OCI-LY3 (cell line): ENCODE measurements at regions not wholly inside any gene's neighbourhood (a gene's known extent, or its start where the extent isn't known, plus 50 kb on each side); places are given as distances from the start of the nearest gene placed in this dataset.

Experiments used
- H2AFZ ChIP-seq: fragments of 200-600, 300-600 bp; shearing (Covaris generic); 2 replicates; pipeline ENCODE4 v1.6.0; 2014; ENCODE audit warnings: antibody characterized with exemption, low read depth, low read length
- H3K27ac ChIP-seq: fragments of 200-600, 300-600 bp; sonication (generic); 2 replicates; pipeline ENCODE4 v1.5.1; 2014; ENCODE audit warnings: mild to moderate bottlenecking, low read length, moderate library complexity, mixed read lengths
- H3K27me3 ChIP-seq: fragments of 200-600, 300-600 bp; sonication (generic); 2 replicates; pipeline ENCODE4 v1.6.1; 2014; ENCODE audit warnings: low read depth, low read length, mixed read lengths
- H3K36me3 ChIP-seq: fragments of 200-600, 300-600 bp; sonication (generic); replicated peaks from 2 replicates; pipeline ENCODE3; 2014; ENCODE audit warnings: low read depth, low read length, mixed read lengths
- H3K4me1 ChIP-seq: fragments of 300-600, 200-600 bp; sonication (generic); 2 replicates; pipeline ENCODE4 v1.6.1; 2014; ENCODE audit warnings: low read length, mixed read lengths
- H3K4me2 ChIP-seq: fragments of 200-600, 300-600 bp; sonication (generic); 2 replicates; pipeline ENCODE4 v1.6.1; 2014; ENCODE audit warnings: low read length, mixed read lengths
- H3K4me3 ChIP-seq: fragments of 300-600, 200-600 bp; sonication (generic); 2 replicates; pipeline ENCODE4 v1.5.1; 2014; ENCODE audit warnings: antibody characterized with exemption, mild to moderate bottlenecking, low read length, moderate library complexity
- H3K79me2 ChIP-seq: fragments of 300-600, 200-600 bp; shearing (Covaris generic); 2 replicates; pipeline ENCODE4 v1.6.1; 2014; ENCODE audit warnings: mild to moderate bottlenecking, low read length, mixed read lengths
- H3K9ac ChIP-seq: fragments of 300-600, 200-600 bp; shearing (Covaris generic); 2 replicates; pipeline ENCODE4 v1.6.0; 2014; ENCODE audit warnings: mild to moderate bottlenecking, low read length, moderate library complexity
- H3K9me3 ChIP-seq: fragments of 200-600, 300-600 bp; shearing (Covaris generic); 2 replicates; pipeline ENCODE4 v1.6.1; 2014; ENCODE audit warnings: low read length, mixed read lengths; ENCODE audit not compliant: insufficient read depth
- H4K20me1 ChIP-seq: fragments of 200-600, 300-600 bp; sonication (generic); 2 replicates; pipeline ENCODE4 v1.6.1; 2016; ENCODE audit warnings: low read length, mixed read lengths; ENCODE audit not compliant: insufficient read depth
- CTCF ChIP-seq: fragments of 200-600, 300-600 bp; sonication (generic); IDR thresholded peaks from 2 replicates; pipeline ENCODE4 v1.5.1; 2014; ENCODE audit warnings: antibody characterized with exemption, low read length, low read depth
- EZH2phosphoT487 ChIP-seq: fragments of 200-600 bp; shearing (Covaris generic); IDR thresholded peaks from 2 replicates; pipeline ENCODE4 v1.6.1; 2018; ENCODE audit warnings: antibody characterized with exemption, mixed run types, low read depth

GRCh38 chr12:115886666-115887065 lies 390.8 kb downstream of the MED13L start:
- no peaks in the 10 kb centered on the region for H3K9me3 ChIP-seq
- no peaks in the 10 kb centered on the region for H3K4me1 ChIP-seq
- no peaks in the 10 kb centered on the region for H4K20me1 ChIP-seq
- no peaks in the 10 kb centered on the region for H3K36me3 ChIP-seq
- no peaks in the 10 kb centered on the region for H3K79me2 ChIP-seq
- no peak overlapping the region for H2AFZ ChIP-seq
- H3K4me2 ChIP-seq: no peak overlapping the region
- H3K4me3 ChIP-seq: no peak overlapping the region
- H3K27ac ChIP-seq: no peak overlapping the region
- H3K27me3 ChIP-seq: peaks cover 22% of the 10 kb centered on the region
- H3K9ac ChIP-seq: no peak overlapping the region
- TF ChIP-seq EZH2phosphoT487: no peak
- no peak for TF ChIP-seq CTCF

- Histone ChIP-seq H3K9me3 (no peaks in the 10 kb centered on the region), H3K27ac (no peak overlapping the region), H2AFZ (no peak overlapping the region), H3K4me1 (no peaks in the 10 kb centered on the region), H4K20me1 (no peaks in the 10 kb centered on the region), H3K9ac (no peak overlapping the region), H3K4me3 (no peak overlapping the region), H3K79me2 (no peaks in the 10 kb centered on the region), H3K27me3 (peaks cover 22% of the 10 kb centered on the region), H3K36me3 (no peaks in the 10 kb centered on the region), H3K4me2 (no peak overlapping the region)
- TF ChIP-seq CTCF (no peak), EZH2phosphoT487 (no peak)
These were observed 392.3 kb downstream of the MED13L start for GRCh38 chr12:115885040-115885690.

- Histone ChIP-seq H2AFZ (no peak overlapping the region), H3K4me1 (no peaks in the 10 kb centered on the region), H3K79me2 (no peaks in the 10 kb centered on the region), H3K4me3 (no peak overlapping the region), H3K36me3 (no peaks in the 10 kb centered on the region), H3K27me3 (peaks cover 25% of the 10 kb centered on the region), H3K27ac (no peak overlapping the region), H4K20me1 (no peaks in the 10 kb centered on the region), H3K9me3 (no peaks in the 10 kb centered on the region), H3K4me2 (no peak overlapping the region), H3K9ac (no peak overlapping the region)
- TF ChIP-seq EZH2phosphoT487 (no peak), CTCF (no peak)
These were observed 394.6 kb downstream of the MED13L start for GRCh38 chr12:115882936-115883335.

GRCh38 chr12:115880238-115880637 lies 397.3 kb downstream of the MED13L start:
- Histone ChIP-seq H3K4me2 (no peak overlapping the region), H3K36me3 (no peaks in the 10 kb centered on the region), H3K27me3 (peaks cover 25% of the 10 kb centered on the region), H4K20me1 (no peaks in the 10 kb centered on the region), H3K27ac (no peak overlapping the region), H3K4me1 (no peaks in the 10 kb centered on the region), H3K4me3 (no peak overlapping the region), H3K9ac (no peak overlapping the region), H3K9me3 (no peaks in the 10 kb centered on the region), H2AFZ (no peak overlapping the region), H3K79me2 (no peaks in the 10 kb centered on the region)
- TF ChIP-seq CTCF (no peak), EZH2phosphoT487 (no peak)
